DMS 273 (cell line): ENCODE measurements at regions not wholly inside any gene's neighbourhood (a gene's known extent, or its start where the extent isn't known, plus 50 kb on each side); places are given as distances from the start of the nearest gene placed in this dataset.

Experiments
- DNase-seq: peaks from one replicate; lab custom pipeline; 2025; ENCODE audit not compliant: unreplicated experiment; lab: John Stamatoyannopoulos, UW

GRCh38 chr6:139625081-139625939 is 250.9 kb upstream of the CITED2 start:
- DNase-seq: no peak

GRCh38 chr6:139623372-139623771 is 248.9 kb upstream of the CITED2 start:
- DNase-seq: no peak

- no peak for DNase-seq
These were observed 239.0 kb upstream of the CITED2 start for GRCh38 chr6:139613496-139613895.

GRCh38 chr6:139612135-139612465 is 237.7 kb upstream of the CITED2 start:
- no peak for DNase-seq

- no peak for DNase-seq
These were observed 237.1 kb upstream of the CITED2 start for GRCh38 chr6:139611327-139612134.

- DNase-seq: no peak
These were observed 234.2 kb upstream of the CITED2 start for GRCh38 chr6:139608466-139609261.

GRCh38 chr6:139605350-139605749 is 230.9 kb upstream of the CITED2 start:
- no peak for DNase-seq

- no peak for DNase-seq
These were observed 229.1 kb upstream of the CITED2 start for GRCh38 chr6:139603581-139603980.

GRCh38 chr6:139602577-139602976 is 228.1 kb upstream of the CITED2 start:
- no peak for DNase-seq

- no peak for DNase-seq
These were observed 226.5 kb upstream of the CITED2 start for GRCh38 chr6:139600919-139601475.

- no peak for DNase-seq
These were observed 225.9 kb upstream of the CITED2 start for GRCh38 chr6:139600343-139600742.

- peak; percentile 7 for DNase-seq
These were observed 223.6 kb upstream of the CITED2 start for GRCh38 chr6:139597771-139598755.

- no peak for DNase-seq
These were observed 222.8 kb upstream of the CITED2 start for GRCh38 chr6:139597087-139597763.

- DNase-seq: no peak
These were observed 220.7 kb upstream of the CITED2 start for GRCh38 chr6:139595183-139595582.

- no peak for DNase-seq
These were observed 220.0 kb upstream of the CITED2 start for GRCh38 chr6:139594333-139594965.

- no peak for DNase-seq
These were observed 218.6 kb upstream of the CITED2 start for GRCh38 chr6:139593081-139593480.

- DNase-seq: no peak
These were observed 217.6 kb upstream of the CITED2 start for GRCh38 chr6:139592011-139592410.

GRCh38 chr6:139591075-139591865 is 216.8 kb upstream of the CITED2 start:
- no peak for DNase-seq
